ENCODE measurements at regions not wholly inside any gene's neighbourhood (a gene's known extent, or its start where the extent isn't known, plus 50 kb on each side); places are given as distances from the start of the nearest gene placed in this dataset.

GRCh38 chr14:28280530-28280929, 486.1 kb upstream of the FOXG1 start:
- no peaks in the 10 kb centered on the region for H3K4me1 ChIP-seq (ENCODE audit: insufficient read depth, low read length)
- no peak overlapping the region for H3K4me3 Mint-ChIP-seq (ENCODE audit: unreplicated experiment)
- H3K9ac ChIP-seq (ENCODE audit: low read length): no peak overlapping the region
- no peak for TF ChIP-seq CTCF (IDR thresholded peaks at IDR 0.05; ENCODE audit: insufficient read depth, low read depth, low read length)
- TF ChIP-seq EZH2 (IDR thresholded peaks at IDR 0.05; ENCODE audit: insufficient read depth, low read length): no peak
- H2AFZ ChIP-seq (ENCODE audit: low read depth, low read length): no peak overlapping the region
- H3K36me3 ChIP-seq (ENCODE audit: insufficient read depth, low read length): no peaks in the 10 kb centered on the region
- H3K9me3 Mint-ChIP-seq (ENCODE audit: unreplicated experiment): no peaks in the 10 kb centered on the region
- H3K4me1 Mint-ChIP-seq (ENCODE audit: low read depth, unreplicated experiment): no peaks in the 10 kb centered on the region
- no peak overlapping the region for H3K4me2 ChIP-seq (ENCODE audit: low read length)
- H3K79me2 ChIP-seq (ENCODE audit: insufficient read depth, low read length): no peaks in the 10 kb centered on the region
- no peaks in the 10 kb centered on the region for H3K27me3 ChIP-seq (ENCODE audit: insufficient read depth, low read length)
- FAIRE-seq (no peak), DNase-seq (ENCODE audit: low read depth) (no peak)
- H3K36me3 Mint-ChIP-seq (ENCODE audit: low read depth, unreplicated experiment): no peaks in the 10 kb centered on the region
- no peak overlapping the region for H3K27ac Mint-ChIP-seq (ENCODE audit: unreplicated experiment)
- no peaks in the 10 kb centered on the region for H3K27me3 Mint-ChIP-seq (ENCODE audit: low read depth, unreplicated experiment)
- no peak overlapping the region for H3K27ac ChIP-seq (ENCODE audit: low read depth, low read length)
- no peaks in the 10 kb centered on the region for H4K20me1 ChIP-seq (ENCODE audit: insufficient read depth, low read length)
- no peak overlapping the region for H3K4me3 ChIP-seq (ENCODE audit: insufficient read depth, low read depth, low read length)
- no peaks in the 10 kb centered on the region for H3K9me3 ChIP-seq (ENCODE audit: insufficient read depth, low read depth, low read length)

GRCh38 chr14:28280997-28281598, 485.5 kb upstream of the FOXG1 start:
- Mint-ChIP-seq H3K27ac (ENCODE audit: unreplicated experiment) (no peak overlapping the region), H3K27me3 (ENCODE audit: low read depth, unreplicated experiment) (no peaks in the 10 kb centered on the region), H3K4me1 (ENCODE audit: low read depth, unreplicated experiment) (no peaks in the 10 kb centered on the region), H3K4me3 (ENCODE audit: unreplicated experiment) (no peak overlapping the region), H3K9me3 (ENCODE audit: unreplicated experiment) (no peaks in the 10 kb centered on the region), H3K36me3 (ENCODE audit: low read depth, unreplicated experiment) (no peaks in the 10 kb centered on the region)
- FAIRE-seq (no peak), DNase-seq (ENCODE audit: low read depth) (no peak)
- Histone ChIP-seq H3K36me3 (ENCODE audit: insufficient read depth, low read length) (no peaks in the 10 kb centered on the region), H2AFZ (ENCODE audit: low read depth, low read length) (no peak overlapping the region), H3K4me1 (ENCODE audit: insufficient read depth, low read length) (no peaks in the 10 kb centered on the region), H4K20me1 (ENCODE audit: insufficient read depth, low read length) (no peaks in the 10 kb centered on the region), H3K9ac (ENCODE audit: low read length) (no peak overlapping the region), H3K27me3 (ENCODE audit: insufficient read depth, low read length) (no peaks in the 10 kb centered on the region), H3K27ac (ENCODE audit: low read depth, low read length) (no peak overlapping the region), H3K9me3 (ENCODE audit: insufficient read depth, low read depth, low read length) (no peaks in the 10 kb centered on the region), H3K79me2 (ENCODE audit: insufficient read depth, low read length) (no peaks in the 10 kb centered on the region), H3K4me3 (ENCODE audit: insufficient read depth, low read depth, low read length) (no peak overlapping the region), H3K4me2 (ENCODE audit: low read length) (no peak overlapping the region)
- TF ChIP-seq EZH2 (IDR thresholded peaks at IDR 0.05; ENCODE audit: insufficient read depth, low read length) (no peak), CTCF (IDR thresholded peaks at IDR 0.05; ENCODE audit: insufficient read depth, low read depth, low read length) (no peak)

- H3K9ac ChIP-seq (ENCODE audit: low read length): no peak overlapping the region
- Mint-ChIP-seq H3K27ac (ENCODE audit: unreplicated experiment) (no peak overlapping the region), H3K27me3 (ENCODE audit: low read depth, unreplicated experiment) (no peaks in the 10 kb centered on the region), H3K4me3 (ENCODE audit: unreplicated experiment) (no peak overlapping the region), H3K9me3 (ENCODE audit: unreplicated experiment) (no peaks in the 10 kb centered on the region), H3K36me3 (ENCODE audit: low read depth, unreplicated experiment) (no peaks in the 10 kb centered on the region), H3K4me1 (ENCODE audit: low read depth, unreplicated experiment) (no peaks in the 10 kb centered on the region)
- no peak overlapping the region for H3K27ac ChIP-seq (ENCODE audit: low read depth, low read length)
- DNase-seq (ENCODE audit: low read depth) (no peak), FAIRE-seq (no peak)
- H4K20me1 ChIP-seq (ENCODE audit: insufficient read depth, low read length): no peaks in the 10 kb centered on the region
- no peak overlapping the region for H3K4me3 ChIP-seq (ENCODE audit: insufficient read depth, low read depth, low read length)
- TF ChIP-seq EZH2 (IDR thresholded peaks at IDR 0.05; ENCODE audit: insufficient read depth, low read length) (no peak), CTCF (IDR thresholded peaks at IDR 0.05; ENCODE audit: insufficient read depth, low read depth, low read length) (no peak)
- no peaks in the 10 kb centered on the region for H3K27me3 ChIP-seq (ENCODE audit: insufficient read depth, low read length)
- no peak overlapping the region for H2AFZ ChIP-seq (ENCODE audit: low read depth, low read length)
- H3K4me2 ChIP-seq (ENCODE audit: low read length): no peak overlapping the region
- H3K4me1 ChIP-seq (ENCODE audit: insufficient read depth, low read length): no peaks in the 10 kb centered on the region
- no peaks in the 10 kb centered on the region for H3K79me2 ChIP-seq (ENCODE audit: insufficient read depth, low read length)
- H3K9me3 ChIP-seq (ENCODE audit: insufficient read depth, low read depth, low read length): no peaks in the 10 kb centered on the region
- no peaks in the 10 kb centered on the region for H3K36me3 ChIP-seq (ENCODE audit: insufficient read depth, low read length)
Observed at GRCh38 chr14:28284546-28285300, 481.9 kb upstream of the FOXG1 start.
